ENCODE measurements at regions not wholly inside any gene's neighbourhood (a gene's known extent, or its start where the extent isn't known, plus 50 kb on each side); places are given as distances from the start of the nearest gene placed in this dataset.

GRCh38 chr5:134463991-134464760 is 52.5 kb upstream of the CDKN2AIPNL start:
- no peak for DNase-seq (ENCODE audit: low read depth)
- no peak overlapping the region for H3K4me3 ChIP-seq (ENCODE audit: low read depth, low read length)
- no peak for TF ChIP-seq CTCF (IDR thresholded peaks at IDR 0.05; ENCODE audit: low read depth, low read length, missing control alignments)

GRCh38 chr5:134463176-134463720 is 51.6 kb upstream of the CDKN2AIPNL start:
- no peak for DNase-seq (ENCODE audit: low read depth)
- no peak for TF ChIP-seq CTCF (IDR thresholded peaks at IDR 0.05; ENCODE audit: low read depth, low read length, missing control alignments)
- H3K4me3 ChIP-seq (ENCODE audit: low read depth, low read length) = no peak overlapping the region

GRCh38 chr5:134462761-134463160 is 51.1 kb upstream of the CDKN2AIPNL start:
- DNase-seq (ENCODE audit: low read depth) = no peak
- no peak for TF ChIP-seq CTCF (IDR thresholded peaks at IDR 0.05; ENCODE audit: low read depth, low read length, missing control alignments)
- no peak overlapping the region for H3K4me3 ChIP-seq (ENCODE audit: low read depth, low read length)

- H3K4me3 ChIP-seq (ENCODE audit: low read depth, low read length) = no peak overlapping the region
- TF ChIP-seq CTCF (IDR thresholded peaks at IDR 0.05; ENCODE audit: low read depth, low read length, missing control alignments) = no peak
- DNase-seq (ENCODE audit: low read depth) = no peak
These were observed 50.4 kb upstream of the CDKN2AIPNL start for GRCh38 chr5:134462047-134462575.
